UCSD-AML1 (cell line): ENCODE measurements at regions not wholly inside any gene's neighbourhood (a gene's known extent, or its start where the extent isn't known, plus 50 kb on each side); places are given as distances from the start of the nearest gene placed in this dataset.

Experiments used
- DNase-seq: peaks from one replicate; lab custom pipeline; 2025; ENCODE audit not compliant: unreplicated experiment; lab: John Stamatoyannopoulos, UW

DNA sequence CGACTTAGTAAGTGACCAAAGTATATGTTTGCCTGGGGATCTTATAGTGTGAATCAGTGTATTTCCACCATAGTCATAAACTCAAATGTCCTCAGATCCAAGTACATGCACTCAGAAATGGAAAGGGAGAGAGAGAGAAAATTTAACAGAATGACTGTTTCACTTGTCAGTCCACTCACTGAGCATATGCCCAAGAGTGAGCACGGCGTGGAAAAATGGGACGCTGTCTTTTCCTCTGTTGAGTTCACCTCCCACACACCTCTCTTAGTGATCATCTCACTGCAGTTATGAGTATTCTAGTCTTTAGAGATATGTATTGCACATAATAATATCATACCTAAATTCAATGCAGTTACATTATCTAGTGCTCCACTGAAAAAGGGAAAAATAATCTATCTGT is 156.8 kb upstream of the PRMT6 start:
- no peak for DNase-seq

DNA sequence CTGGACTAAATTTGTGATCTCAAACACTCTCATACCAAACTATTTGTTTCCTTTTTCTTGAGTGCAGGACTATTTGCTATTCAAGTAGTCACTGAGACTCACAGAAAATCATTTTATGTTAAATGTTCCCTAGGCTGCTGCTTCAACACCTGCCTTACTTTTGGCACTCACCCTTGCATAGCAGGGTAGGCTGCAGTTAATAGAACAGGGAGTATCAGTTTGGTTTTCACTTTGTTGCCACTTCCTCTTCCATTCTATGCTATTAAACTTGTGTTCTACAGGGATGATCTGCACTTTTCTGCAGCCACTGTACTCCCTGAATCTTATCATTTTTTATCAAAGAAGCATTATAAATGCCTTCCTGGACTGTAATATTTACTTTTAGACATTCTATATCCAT is 148.7 kb upstream of the PRMT6 start:
- no peak for DNase-seq

DNA sequence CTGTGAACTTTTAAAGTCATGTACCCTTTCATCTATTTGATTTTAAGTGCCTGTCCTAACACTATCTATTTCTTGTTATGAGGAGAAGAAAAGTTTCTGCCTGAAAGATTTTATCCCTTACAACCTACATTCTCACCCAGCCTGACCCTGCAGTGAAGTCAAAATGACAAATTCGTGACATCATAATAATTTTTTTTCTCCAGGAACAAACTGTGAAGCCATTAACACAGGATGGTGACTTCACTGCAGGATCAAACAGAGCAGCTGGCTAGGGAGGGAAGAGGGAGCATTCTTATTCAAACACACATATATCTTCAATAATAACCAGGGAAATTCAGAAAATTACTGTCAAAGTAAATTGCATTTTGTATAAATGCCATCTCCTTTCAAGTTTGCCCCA is 147.8 kb upstream of the PRMT6 start:
- no peak for DNase-seq

DNA sequence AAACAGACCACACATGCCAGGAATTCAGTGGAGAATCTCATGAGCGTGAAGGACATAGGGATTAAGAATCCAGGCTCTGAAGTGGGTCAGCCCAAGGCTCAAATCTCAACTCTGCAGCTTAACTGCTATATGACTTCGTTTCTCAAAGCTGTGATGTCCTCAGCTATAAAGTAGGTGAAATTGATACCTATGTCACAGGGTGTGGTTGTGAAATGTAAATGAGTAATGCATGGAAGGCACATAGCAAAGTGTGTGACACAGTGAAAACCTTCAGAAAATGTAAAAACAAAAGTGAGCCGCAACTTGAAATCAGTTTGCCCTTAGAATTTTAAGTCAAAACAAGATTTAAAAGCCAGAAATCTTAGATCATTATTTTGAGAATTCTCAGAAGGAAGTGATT is 145.7 kb upstream of the PRMT6 start:
- no peak for DNase-seq

DNA sequence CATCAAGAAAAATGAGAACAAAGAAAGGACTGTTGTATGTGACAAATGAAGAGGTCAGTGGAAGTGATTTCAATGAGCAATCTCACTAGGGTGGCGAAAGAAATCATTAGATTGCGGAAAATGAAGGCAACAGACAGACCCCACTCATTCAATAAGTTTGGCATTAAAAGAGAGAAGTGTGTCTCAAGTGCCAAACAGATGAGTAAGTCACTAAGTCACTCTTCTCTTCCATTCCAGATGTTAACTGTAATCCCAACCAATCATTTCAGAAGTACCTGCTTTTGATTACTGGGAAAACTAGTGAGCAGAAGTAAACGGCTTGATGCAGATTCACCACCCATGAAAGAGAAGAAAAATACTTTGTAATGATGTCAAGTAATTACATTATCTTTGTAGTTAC is 144.3 kb upstream of the PRMT6 start:
- DNase-seq, result no peak

DNA sequence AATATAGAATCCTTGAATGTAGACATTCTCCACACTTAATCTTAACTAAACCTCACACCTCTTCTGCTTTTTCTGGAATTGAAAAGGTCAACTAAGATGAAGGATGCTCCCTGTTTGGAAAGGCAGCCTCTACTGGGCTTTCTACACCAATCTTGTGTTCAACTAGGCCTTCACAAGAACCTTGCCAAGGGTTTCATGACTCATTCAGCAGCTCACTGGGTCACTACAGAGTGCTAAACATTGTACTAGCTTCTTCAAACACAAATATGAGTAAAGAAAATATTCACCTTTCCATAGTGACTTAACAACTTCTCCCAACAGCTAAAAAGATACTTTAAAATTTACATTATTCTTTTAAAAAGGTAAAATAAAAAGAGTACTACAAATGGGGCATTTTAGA is 135.3 kb upstream of the PRMT6 start:
- DNase-seq, result no peak

DNA sequence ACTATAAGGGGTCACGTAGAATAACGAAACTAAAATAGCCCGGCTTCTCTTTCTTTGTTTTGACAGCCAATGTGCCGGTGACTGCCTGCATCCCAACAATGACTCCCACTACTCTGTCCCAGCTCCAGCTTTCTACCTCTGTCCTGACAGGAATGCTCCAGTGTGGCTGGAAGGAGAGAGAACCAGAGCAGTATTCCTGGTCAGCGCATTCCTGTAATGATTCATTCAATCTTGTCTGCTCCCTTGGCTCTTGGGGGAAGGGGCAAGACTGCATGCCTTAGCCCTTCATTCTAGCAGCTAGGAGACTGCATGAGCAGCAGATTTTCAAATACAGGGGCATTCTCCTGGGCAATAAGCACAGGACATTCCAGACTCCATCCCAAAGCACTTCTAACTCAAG is 132.1 kb upstream of the PRMT6 start:
- no peak for DNase-seq

DNA sequence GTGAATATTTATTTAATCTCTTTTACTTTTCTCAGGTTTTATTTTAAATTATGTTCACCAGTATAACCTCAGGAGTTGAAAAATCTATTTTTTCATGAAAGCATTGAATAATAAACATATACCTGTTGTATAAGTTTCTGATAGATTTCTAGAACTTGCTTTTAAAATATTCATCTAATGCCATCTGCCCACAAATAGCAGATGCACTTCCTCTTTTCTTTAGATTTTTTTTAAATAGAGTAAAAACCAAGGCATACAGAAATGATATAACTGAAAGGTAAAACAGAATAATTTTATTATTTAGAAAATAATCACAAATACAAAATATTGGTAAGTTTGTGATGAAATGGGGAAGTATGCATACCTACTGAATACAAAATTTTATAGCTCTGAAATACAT is 130.7 kb upstream of the PRMT6 start:
- DNase-seq, result no peak

DNA sequence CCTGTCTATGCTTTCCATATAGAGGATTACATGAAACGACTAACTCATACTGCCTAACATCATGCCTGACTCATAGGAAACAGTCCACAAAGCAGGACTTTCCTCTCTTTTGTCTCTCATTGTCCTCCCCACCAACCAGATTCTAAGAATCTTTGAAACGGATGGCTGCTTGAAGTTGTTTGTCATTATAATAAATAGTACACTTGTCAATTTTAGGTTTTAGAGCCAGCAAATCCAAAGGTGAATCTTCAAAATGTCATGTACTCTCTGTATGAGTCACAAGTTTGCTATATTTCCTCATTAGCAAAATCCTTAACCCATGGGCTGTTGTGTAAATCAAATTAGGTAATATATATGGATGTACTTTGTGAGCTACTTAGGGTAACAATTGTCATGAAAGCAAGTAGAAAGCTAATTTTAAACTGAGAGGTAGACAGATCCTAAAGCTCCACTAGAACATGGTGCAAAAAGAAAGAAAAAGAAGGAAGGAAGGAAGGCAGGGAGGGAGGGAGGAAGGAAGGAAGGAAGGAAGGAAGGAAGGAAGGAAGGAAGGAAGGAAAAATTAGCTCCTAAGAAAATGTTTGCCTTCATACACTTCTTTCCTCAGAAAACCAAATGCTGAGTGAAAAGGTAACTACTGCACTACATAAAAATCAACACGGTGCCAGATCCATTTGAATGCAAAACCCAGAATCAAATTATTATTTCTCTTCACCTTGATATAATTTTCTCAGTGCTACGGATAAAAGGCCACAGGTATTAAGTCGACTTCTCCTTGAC is 129.5 kb upstream of the PRMT6 start:
- DNase-seq, result no peak

DNA sequence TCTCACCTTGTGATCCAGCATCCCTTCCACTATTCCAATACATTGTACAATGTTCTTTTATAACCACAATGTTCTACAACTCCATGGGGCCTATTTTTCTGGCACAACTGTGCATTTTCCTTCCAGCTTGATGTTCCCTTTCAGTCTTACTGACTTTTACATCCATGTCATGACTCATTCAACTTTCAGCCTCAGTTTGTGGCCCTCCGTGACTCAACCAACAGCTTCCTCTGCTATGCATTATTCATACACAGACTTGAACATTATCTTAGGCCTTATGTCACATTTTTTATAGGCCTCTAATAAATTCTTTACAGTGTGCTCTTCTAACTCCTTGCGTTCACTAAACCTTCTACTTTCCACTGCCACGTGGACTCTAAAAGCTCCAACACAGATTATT is 119.4 kb upstream of the PRMT6 start:
- DNase-seq, result no peak

DNA sequence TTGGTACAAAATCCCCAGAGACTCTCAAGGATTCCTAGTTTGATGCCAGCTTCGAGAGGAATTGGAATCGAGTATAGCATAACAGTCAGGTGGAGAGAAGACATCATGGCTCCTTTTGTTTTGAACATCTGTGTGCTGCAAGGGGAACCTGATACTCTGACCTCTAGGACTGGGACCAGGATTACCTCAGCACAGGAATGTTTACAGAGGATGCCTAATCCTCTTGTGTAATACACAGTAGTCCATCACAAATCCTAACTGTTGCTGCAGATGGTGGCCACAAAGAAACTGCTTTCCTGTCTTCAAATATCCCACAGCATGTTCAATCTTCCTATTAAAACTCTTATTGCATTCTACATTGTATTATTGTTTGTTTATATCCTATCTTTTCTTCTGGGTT is 111.8 kb upstream of the PRMT6 start:
- no peak for DNase-seq

DNA sequence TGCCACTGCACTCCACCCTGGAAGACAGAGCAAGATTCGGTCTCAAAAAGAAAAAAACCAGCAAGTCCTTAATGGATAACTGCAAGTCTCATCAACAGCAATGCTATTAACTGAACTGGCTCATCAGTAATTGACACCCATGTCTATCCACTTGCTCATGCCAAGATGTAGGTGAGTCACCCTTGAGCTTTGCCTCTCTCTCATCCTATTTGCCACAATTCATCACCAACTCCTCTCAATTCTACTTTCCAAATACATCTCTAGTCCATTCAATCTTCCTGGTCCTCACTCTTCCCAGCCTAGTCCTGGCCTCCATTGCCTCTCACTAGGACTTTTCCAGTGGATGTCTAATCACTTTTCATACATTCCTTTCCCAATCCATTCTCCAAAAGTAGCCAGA is 103.7 kb upstream of the PRMT6 start:
- DNase-seq, result no peak

DNA sequence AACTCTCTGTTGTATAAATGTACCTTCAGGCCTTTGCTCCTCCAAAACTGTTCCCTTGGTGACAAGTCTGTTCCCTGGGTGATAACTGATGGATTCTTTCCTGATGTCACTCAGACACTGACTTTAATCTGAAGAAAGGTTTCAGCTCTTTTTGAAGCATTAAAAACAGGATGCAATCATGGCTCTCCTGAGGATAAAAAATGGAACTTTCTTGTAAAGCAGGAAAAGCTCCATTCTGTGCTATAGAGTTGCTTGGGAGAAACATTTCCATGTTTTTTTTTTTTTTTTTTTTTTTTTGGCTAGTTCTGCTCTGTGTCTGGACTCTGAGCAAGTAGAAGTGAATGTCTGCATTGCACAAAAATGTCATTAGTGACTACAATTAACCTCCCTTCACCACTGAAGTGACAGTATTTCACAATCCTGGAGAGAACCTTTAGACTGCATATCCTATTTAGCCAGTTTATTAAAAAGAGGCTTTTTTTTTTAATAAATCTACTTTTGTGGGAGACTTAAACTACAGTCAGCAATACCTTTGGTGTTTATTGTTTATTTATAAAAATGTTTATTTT is 101.7 kb upstream of the PRMT6 start:
- DNase-seq, result no peak

DNA sequence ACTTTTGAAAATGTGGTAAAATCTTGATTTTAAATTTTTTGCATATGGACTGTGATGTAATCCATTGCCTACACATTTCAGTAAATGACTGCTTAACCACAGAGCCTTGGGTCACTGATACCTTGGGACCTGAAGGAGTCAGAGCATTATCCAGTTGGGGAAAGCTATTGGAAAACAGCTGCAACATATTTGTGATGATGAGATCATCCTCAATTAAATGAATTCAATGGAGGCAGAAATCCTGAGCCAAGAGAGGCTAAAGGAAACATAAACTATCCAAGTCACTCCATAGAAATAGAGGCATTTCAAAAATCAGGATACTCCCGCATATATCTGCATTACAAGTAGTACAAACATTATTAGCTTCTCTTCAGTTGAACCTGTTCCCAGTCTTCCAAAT is 99.8 kb upstream of the PRMT6 start:
- DNase-seq, result no peak

DNA sequence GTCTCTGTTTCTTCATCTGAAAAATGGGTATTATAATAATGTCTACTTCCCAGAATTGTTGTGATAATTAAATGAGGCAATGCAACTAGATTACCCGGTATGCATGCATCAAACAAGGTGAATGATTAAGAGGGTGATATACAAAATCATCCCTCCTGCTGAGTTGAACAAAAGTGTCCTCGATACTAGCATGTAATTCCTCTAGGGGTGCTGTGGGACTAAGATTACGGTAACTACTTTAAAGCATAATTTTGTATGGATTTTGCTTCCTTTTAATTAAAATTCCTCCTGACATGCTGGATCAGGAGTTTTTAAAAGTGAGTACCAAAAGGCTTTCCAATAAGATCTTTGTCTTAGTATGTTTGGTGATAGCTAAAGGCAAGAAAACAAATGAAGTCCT is 98.7 kb upstream of the PRMT6 start:
- no peak for DNase-seq

DNA sequence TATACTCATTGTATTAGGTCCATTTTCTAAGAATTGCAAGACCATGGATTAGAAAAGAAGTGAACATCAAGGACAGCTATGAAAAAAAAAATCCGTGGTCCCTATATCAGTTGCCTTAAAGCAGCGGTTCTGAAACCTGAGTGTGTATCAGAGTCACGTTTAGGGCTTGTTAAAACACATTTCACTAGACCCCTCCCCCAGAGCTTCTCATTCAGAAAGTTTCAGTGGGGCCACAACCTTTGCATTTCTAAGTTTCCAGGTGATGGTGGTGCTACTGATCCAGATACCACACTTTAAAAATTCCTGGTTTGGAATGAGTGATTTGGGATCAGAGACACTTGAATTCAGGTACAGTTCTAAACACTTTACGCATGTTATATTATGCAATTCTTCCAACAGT is 96.1 kb upstream of the PRMT6 start:
- DNase-seq, result no peak

DNA sequence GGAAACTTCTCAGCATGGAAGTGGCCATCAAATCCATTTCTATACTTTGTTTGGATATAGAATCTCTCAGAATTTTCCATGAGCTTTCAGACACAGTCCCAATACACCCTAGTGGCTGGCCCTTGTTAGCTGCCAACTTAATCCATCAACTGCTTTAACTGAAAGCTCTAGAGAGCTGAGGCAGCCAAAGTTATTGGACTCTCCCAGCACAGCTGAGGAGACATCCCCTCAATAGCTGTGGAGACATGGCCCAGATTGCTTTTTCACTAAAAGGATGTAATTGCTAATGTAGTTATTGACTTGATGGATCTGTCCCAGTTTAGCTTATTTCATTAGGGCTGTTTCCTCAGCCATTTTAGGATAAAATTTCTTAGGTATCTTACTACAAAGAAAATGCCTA is 94.8 kb upstream of the PRMT6 start:
- DNase-seq, result no peak

DNA sequence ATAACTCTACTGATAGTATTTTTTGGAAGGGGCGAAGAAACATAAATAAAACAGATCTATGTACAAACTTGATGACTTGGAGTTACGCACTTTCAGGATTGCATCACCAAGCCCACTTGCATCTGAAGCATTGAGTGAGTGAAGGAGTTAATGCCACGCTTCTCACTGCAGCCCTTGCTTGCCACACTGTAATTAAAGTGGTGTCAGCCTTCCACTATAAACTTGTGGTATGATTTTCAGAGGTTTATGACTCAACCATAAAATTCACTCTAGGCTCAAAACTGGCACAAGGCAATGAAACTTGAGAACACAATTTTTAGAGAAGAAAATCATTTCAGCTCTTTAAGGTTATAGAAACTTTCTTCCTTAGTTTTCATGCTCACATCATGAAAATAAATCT is 93.9 kb upstream of the PRMT6 start:
- no peak for DNase-seq

DNA sequence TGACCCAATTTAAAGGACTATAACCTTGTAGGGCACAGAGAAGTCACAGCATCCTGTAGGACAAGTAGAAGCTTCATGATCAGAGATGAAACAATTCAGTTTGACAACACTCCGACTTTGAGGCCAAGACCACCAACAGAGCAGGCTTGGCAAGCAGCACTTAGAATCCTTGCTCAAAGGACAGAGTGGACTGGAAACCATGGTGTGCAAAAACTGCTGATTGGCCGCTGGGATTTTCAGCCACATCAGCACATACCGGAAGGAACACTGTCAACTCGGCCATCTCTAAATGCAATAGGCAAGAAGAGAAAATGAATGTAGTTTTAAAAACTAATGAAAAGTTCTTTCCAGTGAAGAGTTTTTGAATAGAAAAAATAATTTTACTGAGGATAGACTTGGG is 92.0 kb upstream of the PRMT6 start:
- no peak for DNase-seq

DNA sequence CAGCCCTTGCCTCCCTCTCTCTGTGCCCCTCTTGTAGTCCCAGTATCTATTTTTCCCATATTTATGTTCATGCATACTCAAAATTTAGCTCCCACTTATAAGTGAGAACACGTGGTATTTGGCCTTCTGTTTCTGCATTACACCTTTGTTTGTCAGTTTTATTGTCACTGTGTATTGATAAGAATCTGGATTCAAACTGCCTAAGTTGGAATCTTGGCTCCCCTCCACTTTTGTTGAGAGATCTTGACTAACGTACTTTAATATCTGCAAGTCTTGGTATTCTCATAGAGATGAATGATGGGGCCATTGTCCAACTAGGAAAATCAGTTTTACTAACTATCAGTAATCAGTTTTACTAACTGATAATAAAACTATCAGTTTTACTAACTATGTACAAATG is 87.8 kb upstream of the PRMT6 start:
- no peak for DNase-seq

DNA sequence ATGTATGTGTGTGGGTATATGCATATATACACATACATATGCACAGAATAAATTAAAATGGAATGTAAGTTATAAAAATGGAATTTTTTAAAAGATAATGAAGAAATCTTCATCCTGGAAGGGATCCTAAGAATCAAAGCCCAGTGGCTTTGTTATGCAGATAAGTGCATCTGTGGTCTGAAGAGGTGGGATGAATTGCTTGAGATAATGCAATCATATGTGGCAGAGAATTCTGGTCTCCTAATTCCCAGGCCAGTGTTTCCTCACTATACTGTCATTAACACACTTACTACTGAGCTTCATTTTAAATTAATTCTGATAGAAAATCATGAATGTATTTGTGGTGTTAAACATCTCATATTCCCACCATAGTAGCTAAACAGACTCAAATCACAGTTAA is 86.7 kb upstream of the PRMT6 start:
- no peak for DNase-seq

DNA sequence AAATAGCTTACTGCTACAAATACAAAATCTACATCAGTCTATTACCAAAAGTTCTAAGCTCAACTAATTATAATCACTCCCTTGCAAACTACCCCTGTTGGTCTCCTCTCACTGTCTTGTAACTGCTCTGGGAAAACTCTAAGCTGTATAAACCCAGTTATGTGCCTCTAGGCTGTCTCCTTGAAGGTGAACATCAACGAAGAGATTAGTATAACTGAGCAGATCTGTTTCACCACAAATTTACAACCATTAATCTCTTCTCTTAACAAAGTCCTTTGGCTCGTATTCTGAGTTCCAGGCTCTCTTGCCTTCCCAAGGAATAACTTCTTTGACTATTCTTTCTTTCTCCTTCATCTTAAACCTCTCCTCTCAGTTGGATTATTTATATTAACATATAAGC is 84.4 kb upstream of the PRMT6 start:
- no peak for DNase-seq

DNA sequence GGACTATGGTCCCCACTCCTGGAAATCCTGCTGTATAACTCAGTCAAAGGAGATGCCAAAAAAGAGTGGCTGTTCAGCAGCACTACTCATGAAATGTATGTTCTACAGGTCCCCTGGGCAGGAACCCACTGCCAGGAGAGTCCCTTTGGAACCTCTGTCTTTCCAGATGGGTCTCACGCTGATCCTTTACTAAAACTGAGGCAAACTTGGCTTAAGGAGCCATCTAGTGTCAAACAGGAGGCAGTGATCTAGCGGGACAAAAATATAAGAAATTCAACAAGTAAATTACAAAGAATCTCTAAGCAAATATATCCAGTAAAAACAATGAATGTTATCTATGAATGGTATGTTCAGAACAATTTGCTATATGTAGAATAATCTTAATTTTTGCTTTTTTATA is 80.5 kb upstream of the PRMT6 start:
- no peak for DNase-seq
